Femur (tissue), 1 donor: ENCODE measurements at regions not wholly inside any gene's neighbourhood (a gene's known extent, or its start where the extent isn't known, plus 50 kb on each side); places are given as distances from the start of the nearest gene placed in this dataset.
"Not testable (repeated sequence)": the region's sequence is repeated elsewhere in the genome, so short reads cannot be mapped to it uniquely, and the experiment has no call there.

Experiments used
- DNase-seq: peaks from one replicate; pipeline ENCODE4 v3.0.0-alpha.2; 2017

DNA sequence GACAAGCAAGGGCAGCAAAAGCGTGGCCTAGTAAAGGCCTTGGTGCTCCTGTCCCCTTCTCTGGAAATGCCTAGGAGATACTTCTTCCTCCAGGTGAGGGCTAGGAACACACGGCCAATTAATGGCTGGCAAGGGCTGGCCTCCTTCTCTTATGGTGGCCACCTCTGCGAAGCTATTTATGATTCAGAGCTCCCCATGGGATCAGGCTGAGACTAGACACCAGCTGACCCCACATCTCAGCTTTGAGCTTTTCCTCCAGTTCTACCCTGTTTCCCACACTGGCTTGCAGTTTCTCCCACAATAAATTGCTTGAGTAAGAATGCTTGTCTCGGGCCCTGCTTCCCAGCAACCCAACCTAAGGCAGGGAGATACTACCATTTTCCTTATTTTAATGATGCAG lies 53.7 kb downstream of the CAMK2N1 start:
- no peak for DNase-seq

DNA sequence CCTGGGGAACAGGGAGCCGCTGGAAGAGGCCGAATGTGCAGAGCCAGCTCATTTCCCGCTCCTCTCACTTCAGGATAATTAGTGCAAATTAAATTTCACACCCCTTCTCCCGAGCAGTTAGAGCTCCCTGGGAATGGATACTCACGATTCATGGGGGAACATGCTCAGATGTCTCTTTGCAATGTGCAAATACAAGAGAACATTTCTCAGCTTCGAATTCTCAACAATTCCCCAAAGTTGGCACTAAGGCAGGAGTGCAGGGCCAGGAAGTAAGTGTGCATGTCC lies 54.9 kb downstream of the CAMK2N1 start:
- peak; percentile 1 for DNase-seq

- DNase-seq, result peak; percentile 18
Observed at GRCh38 chr1:20430355-20431175, 55.4 kb downstream of the CAMK2N1 start.

GRCh38 chr1:20429296-20429695 lies 56.7 kb downstream of the CAMK2N1 start:
- no peak for DNase-seq

- peak; percentile 3 for DNase-seq
Observed at GRCh38 chr1:20428841-20429240, 57.2 kb downstream of the CAMK2N1 start.

- DNase-seq, result peak; percentile 4
Observed at GRCh38 chr1:20426923-20427322, 59.1 kb downstream of the CAMK2N1 start.

GRCh38 chr1:20426371-20426770 lies 59.6 kb downstream of the CAMK2N1 start:
- peak; percentile 8 for DNase-seq

- DNase-seq, result no peak
Observed at GRCh38 chr1:20425622-20426021, 60.4 kb downstream of the CAMK2N1 start.

DNA sequence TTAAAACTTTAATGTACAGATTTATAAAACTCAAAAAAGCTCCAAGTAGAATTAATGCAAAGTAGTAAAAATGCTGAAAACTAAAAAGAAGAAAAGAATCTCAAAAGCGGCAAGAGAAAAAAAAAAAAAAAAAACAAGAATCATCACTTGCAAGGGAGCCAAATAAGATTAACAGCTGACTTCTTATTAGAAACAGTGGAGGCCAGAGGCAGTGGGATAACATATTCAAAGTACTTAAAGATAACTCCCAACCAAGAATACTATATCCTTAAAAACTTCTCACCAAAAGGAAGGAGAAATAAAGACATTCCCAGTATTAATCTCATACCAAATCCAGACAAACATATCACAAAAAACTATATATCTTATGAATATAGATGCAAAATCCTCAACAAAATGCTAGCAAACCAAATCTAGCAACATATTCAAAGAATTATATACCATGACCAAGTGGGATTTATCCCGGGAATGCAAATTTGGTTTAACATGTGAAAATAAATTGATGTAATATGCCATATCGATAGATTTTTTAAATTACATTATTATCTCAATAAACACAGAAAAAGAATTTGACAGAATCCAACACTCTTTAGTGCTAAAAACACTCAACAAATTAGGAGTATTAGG lies 62.7 kb downstream of the CAMK2N1 start:
- no peak for DNase-seq

DNA sequence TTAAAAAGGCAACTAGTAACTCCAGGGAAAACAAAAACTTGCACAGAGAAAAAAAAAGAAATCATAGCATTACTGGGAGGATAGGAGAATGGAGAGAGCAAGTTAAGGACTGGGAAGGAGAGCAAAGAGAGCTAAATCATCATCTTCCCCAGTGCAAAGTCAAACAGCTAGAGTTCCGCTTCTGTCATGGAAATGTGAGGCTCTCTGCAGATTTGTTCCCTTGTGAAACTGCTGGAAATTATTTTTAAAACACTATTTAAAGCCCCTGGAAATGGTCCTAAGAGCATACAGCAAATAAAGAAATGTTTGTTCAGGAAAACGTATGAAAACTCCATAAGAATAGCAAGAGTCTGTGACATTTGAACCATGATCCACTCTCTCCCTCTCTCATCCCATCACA lies 64.6 kb downstream of the CAMK2N1 start:
- DNase-seq, result no peak

DNA sequence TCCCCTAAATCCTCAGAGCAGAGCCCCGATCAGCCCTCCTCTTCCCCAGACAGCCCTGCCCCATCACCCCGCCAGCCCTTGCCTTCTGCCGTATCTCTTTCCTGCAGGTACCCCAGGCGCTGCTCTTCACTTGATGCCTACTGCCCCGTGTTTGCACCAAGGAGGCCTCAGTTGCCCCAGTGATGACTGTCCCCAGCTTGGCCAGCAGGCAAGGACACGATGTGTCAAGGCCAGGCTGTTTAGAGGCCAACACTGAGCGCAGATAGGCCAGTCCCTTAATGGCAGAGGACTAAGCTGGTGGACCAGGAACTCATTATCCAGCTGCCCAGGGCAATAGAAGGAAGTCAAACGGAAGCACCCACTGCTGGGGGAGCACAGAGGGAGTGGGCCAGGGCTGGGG lies 68.4 kb downstream of the CAMK2N1 start:
- no peak for DNase-seq

DNA sequence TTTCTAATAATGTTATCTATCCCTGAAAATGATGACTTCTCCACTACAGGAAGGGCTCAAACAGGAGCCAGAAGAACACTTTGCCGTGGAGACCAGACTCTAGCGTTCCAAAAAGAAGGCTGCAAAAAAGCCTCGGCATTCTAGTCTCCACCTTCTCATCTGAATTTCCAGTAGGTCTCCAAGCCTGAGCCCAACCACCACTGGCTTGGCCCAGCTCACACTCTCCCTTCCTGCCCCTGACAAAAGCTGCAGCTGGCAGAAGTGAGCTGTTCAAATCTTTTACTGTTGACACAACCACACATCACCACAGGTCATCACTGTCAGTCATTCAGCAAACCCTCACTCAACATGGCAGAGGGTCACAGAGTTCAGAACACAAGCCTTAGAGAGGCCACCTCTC lies 69.3 kb downstream of the CAMK2N1 start:
- DNase-seq, result no peak

DNA sequence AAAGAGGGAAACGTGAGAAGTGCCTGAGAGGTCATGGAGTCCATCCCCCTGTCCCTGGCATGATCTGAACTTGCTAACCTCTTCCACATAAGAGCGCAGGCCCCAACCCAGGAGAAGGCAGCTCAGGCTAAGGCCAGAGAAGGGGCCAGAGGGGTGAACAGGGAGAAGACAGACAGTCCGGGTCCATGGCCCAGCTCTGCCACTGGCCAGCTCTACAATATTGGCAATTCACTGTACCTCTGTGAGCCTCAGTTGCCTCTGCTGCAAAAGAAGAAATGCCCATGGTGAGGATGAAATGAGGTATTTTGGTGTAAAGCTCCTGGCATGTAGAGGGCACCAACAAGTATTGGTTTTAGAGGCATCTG lies 72.3 kb downstream of the CAMK2N1 start:
- peak; percentile 4 for DNase-seq

GRCh38 chr1:20413136-20413775 lies 72.8 kb downstream of the CAMK2N1 start:
- peak; percentile 4 for DNase-seq

DNA sequence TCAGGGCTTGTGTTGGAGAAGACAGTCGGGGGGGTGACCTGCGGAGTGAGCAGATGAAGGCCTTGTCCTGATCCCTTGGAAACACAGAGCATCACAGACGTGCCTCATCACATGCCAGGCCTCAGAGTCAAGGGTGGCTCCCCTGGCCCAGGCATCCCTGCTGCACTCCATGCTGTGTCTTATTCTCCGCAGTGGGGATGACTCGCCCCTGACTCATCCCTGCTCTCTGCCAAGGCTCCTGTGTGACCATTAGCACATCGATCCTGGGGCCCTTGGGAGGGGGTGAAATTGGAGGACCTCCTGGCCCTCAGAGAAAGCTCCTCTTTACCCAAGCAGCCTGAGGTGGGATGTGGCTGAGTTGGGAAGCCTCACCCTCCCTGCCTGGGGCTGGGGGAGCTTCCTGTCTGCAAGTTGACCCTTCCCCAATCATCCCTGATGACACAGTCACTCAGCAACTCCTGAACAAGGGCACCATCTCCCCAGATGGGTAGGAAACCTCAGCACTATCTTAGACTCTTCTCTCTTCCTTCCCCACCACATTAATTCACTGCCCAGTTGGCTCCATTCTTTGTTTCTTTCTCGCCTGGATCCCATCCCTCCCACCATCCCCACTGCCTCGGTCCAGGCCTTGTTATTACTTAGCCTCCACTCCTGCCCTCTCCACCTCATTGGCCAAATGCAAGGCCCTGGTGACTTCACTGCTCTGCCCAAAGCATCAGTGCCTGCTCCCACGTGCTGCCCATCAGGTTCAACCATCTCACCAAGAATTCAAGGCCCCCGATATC lies 74.6 kb downstream of the CAMK2N1 start:
- DNase-seq, result peak; percentile 10

DNA sequence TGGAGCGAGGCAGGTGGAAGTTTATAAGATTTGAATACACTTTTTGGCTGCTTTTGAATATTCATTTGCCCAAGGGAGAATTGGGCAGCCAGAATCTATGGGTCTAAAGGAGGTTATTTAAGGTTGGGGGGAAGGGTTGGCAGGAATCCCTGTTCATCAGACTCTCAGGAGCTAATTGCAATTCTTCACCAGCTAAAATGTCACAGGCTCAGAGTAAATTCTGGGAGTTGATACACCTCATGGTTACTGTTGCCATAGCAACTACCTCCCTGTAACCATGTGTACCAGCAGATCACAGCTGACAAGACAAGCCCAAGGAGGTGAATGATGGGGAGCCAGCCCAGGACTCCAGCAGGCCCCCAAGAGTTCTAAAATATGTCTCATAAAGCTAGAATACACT lies 75.5 kb downstream of the CAMK2N1 start:
- peak; percentile 4 for DNase-seq

GRCh38 chr1:20409971-20410370 lies 76.0 kb downstream of the CAMK2N1 start:
- peak; percentile 3 for DNase-seq

DNA sequence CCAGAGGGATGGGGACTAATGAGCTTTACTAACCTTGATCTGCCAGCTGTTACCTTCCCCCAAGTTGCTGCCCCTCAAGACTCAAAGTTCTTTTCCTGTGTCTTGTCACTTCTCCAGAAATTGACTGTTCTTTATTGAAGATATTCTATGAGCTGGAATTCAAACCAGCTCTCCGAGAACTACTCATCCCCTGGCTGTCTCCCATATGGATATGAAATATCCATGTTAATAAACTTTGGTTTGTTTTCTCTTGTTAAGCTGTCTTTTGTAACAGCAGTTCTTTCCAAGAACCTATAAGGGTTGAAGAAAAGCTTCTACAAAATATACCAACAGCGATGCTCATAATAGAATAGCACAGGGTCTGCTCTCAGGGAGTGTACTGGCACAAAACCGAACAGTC lies 77.0 kb downstream of the CAMK2N1 start:
- no peak for DNase-seq

GRCh38 chr1:20408133-20408650 lies 77.8 kb downstream of the CAMK2N1 start:
- DNase-seq, result not testable (repeated sequence)

DNA sequence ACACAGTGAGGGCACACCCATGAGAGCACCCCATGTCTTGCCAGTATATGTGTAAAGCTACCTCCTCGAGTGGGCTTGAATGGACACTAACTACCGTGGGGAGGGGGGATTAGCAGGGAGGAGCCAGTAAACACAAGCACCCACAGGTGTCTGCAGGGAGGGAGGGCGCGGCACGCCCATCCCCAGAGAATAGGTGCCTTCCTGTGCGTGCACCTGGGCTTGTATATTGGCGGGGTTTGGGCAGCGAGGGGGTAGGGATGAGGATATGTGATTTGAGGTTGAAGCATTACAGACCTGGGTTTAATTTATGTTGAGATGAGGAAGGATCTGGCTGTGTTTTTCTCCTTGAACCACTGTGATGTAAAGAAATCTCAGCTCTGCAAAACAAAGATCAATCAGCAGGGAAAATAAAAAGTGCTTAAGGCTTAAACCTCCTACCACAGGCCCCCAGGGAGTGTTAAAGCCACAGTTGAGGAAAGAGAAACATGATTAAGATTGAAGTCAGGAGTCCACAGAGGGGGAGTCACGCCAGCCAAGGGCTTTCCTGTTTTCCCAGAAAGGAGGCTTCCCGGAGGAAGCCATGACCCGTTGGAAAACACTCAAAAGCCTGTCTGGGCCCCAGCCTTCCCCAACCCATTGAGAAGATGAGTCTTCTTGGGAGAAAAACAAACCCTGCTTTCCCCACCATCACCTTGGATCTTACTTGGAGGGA lies 80.0 kb downstream of the CAMK2N1 start:
- DNase-seq, result peak; percentile 21

DNA sequence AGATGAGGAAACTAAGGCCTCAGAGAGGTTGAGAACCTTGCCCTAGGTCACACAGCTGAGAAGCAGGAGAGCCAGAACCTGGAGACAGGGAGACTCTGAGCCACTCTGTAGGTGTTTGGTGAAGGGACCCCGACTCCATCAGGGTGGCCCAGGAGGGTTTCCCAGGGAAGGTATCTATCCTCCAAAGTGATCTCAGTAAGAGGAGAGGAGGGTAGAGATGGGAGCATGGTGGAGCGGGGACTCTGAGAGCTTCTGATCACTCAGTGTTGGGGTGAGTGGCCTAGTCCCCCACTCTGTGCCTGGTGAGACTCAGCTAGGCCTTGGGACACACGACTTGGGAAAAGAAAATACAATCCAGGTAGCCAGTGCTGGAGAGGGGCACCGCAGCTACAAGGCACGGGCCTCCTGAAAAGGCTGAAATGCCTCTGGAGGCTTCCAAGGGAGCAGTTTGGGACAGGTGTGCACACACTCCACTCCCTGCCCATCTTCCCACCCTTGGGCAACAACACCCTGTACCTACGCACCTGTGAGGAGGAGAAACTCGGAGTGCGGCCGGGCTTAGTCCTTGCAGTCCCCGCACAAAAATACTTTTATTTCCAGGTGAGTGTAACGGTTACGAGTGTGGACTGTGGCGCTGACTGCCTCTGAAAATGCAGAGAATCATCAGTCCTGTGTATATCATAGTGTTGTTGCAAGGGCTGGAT lies 80.8 kb downstream of the CAMK2N1 start:
- DNase-seq, result peak; percentile 3
